HG03575 (cell line): ENCODE measurements at regions not wholly inside any gene's neighbourhood (a gene's known extent, or its start where the extent isn't known, plus 50 kb on each side); places are given as distances from the start of the nearest gene placed in this dataset.
"Not testable (repeated sequence)": the region's sequence is repeated elsewhere in the genome, so short reads cannot be mapped to it uniquely, and the experiment has no call there.

Source experiments
- ATAC-seq: cut with Tn5 transposase; IDR thresholded peaks from one replicate; pipeline ENCODE4 v1.9.1; 2021; ENCODE audit not compliant: unreplicated experiment, insufficient number of reproducible peaks, low FRiP score; ENCODE audit errors: extremely low read depth

GRCh38 chr3:159860269-159861116 is 128.1 kb upstream of the IL12A start:
- no peak for ATAC-seq

DNA sequence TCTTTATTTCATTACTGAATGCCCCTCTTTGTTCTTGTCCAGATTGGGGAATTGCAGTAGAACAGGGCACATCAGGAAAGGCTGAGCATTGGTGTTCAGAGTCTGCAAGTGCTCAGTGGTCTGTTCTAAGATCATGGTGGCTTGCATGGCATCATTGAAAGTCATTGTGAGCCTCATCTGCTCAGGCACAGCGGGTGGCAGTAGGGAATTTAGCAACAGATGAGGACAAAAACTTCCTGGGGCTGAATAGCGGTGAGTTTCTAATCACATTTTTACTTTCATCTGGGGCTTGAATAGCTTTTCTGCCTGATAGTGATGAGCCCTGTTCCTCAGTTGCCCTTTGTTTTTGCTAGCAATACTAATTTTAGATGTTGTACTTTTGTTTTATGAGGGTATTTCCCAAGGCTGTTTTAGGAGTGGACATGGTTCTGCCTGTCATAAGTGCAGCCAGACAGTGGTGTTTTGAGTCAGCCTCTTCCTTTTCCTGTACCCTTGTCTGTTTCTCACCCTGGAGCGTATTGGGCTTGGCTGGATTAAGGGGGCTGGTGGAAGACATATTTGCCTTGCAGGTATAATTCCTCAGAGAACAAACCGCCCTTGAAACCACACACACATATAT is 127.2 kb upstream of the IL12A start:
- peak; percentile 53 for ATAC-seq

DNA sequence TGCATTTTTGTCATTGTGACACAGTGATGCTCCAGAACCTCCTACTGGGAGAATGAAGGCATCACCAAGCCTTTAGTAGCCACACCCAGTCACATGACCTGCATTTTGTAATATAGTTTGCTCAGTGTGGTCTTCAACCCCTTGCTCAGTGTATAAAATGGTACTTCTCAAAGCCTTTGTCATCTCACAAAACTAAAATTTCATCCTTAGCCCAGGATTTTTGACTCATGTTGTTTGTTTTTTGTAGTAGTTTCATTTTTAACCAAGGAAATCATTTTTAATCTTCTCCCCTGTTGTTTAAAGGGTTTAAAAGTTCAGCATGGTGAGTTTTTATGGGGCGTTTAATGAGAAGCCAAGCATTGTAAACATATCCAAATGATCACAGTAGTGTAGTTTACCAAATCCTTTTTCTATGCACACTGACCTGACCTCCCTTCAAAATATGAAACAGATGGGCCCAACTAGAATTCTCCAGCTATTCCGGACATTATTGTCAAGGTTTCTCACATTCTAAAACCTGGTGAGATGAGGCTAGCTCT is 123.5 kb upstream of the IL12A start:
- no peak for ATAC-seq

- no peak for ATAC-seq
Observed at GRCh38 chr3:159866201-159866746, 122.4 kb upstream of the IL12A start.

DNA sequence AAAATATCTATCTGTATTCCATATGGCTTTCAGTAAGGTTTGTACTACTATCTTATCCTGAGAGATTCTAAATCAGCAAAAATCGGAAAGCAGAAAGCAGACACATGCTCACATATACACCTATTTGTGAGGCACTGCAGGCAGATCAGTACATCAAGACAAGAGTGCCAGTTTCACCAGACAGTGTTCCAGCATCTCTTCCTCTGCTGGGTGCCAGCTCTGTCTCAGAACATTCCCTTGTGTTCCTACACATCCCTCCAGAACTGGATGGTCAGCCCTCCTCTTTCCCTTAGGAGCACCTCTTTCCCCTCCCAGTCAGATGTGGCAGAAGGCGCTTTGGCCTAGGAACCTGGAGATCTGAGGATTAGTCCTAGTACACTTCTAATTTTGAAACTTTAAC is 121.3 kb upstream of the IL12A start:
- no peak for ATAC-seq

DNA sequence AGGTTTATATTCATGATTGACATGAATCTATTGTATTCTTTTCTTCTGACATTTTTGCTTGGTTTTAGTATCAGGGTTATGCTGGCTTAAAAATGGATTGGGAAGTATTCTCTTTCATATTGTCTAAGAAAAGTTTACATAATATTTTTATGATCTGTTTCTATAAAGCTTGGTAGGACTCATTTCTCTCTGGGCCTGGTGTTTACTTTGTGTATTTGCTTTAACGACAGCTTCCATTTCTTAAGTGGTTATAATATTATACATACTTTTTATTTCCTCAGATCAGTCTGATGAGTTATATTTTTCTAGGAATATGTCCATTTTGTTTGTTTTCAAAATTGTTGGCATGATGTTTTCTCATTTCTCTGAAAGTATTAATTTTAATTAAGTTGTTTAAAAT is 117.9 kb upstream of the IL12A start:
- no peak for ATAC-seq

DNA sequence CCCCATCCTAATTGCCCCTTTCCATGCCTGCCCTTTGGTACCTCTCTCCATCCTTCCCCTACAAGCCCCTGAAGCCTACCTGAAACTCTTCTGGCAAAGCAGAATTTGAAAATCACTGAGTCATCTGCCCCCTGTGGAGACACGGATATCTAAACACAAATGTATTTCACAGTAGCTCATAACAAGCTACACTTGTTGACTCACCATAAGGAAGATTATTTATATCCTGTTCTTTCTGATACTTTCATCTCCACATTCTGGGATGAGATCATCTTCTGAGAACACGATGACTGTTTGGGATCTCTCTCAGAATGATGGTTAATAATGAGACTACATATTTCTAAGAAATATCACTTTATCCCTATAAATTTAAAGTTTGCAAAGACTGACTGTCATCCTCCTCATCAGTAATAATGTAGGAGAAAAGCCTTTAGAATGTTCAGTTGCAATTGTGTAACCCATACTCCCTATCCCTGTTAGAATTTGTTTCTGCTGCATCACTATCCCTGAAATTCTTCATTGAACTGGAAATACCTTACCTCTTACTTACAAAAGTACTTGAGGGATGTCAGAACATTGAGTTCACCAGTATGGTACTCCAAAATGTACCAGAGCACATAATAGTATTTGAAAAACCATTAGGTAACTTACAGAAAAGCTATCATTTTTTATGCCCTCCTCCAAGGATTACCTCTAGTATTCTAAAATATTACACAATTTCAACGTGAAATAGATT is 116.1 kb upstream of the IL12A start:
- no peak for ATAC-seq

- ATAC-seq = no peak
Observed at GRCh38 chr3:159875116-159875515, 113.5 kb upstream of the IL12A start.

DNA sequence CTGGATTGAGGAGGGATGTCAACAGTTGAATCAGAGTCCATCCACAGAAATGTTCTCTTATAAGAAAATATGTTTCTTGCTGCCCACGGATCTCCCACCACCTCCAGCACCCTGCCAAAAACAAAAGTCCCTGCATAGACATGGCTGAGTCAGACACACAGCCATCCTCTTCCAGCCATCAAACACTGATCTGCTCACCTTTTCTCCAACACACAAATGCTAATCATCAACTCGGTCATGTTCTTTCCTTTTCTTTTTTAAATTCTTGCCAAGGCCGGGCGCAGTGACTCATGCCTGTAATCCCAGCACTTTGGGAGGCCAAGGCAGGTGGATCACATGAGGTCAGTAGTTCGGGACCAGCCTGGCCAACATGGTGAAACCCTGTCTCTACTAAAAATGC is 110.7 kb upstream of the IL12A start:
- no peak for ATAC-seq

DNA sequence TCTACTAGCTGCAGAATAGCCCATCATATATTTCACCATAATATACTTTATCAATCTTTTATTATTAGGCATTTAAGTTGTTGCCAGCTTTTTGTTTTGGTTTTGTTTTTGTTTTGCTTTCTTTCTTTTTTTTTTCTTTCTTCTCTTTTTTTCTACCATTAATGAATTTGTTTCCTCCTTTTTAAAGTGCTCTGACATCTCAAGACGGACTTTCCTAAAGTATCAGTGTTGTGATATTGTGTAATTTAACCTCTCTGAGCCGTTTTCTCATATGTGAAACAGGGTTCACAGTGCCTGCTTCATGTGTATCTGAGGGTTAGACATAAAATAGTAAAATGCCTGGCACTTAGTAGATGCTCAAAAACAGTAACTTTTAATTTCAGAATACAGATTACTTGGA is 109.5 kb upstream of the IL12A start:
- ATAC-seq = no peak

DNA sequence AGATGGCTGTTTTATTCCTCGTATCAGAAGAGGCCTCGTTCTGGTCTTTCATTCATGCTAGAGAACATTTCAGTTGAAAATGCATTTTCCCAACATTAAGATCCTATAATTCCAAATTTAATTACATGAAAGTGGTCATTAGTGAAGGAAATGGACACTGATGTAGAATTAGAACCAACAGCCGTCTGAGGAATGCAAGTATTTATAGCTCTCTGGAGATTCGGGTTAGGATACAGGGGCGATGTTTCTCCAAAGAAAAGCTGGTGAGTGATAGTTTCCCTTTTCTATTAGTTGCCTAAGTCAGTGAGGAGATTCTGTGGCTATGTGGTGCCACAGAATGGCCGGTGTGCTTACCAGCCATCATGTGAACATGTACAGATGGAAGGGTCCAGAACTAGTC is 109.0 kb upstream of the IL12A start:
- no peak for ATAC-seq

- ATAC-seq = no peak
Observed at GRCh38 chr3:159881208-159881607, 107.4 kb upstream of the IL12A start.

DNA sequence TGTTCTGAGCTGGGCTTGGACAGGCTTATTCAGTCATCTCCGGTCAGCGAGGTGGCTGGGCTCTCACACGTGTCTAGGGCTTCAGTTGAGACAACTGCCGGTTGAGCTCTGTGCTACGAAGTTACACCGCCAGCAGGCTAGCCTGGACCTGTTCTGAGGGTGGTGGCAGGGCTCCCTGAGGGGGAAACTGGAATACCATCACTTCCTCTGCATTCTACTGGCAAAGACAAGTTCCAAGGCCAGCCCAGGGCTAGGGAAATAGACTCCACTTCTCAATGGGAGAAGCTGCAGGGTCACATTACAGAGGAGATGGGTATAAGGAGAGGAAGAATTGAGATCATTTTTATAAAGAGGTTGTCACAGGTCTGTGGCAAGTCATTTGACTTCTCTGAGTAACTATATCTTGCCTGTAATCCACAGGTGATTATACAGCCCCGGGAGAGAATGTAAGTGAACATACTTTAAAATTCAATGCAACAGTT is 106.8 kb upstream of the IL12A start:
- no peak for ATAC-seq

DNA sequence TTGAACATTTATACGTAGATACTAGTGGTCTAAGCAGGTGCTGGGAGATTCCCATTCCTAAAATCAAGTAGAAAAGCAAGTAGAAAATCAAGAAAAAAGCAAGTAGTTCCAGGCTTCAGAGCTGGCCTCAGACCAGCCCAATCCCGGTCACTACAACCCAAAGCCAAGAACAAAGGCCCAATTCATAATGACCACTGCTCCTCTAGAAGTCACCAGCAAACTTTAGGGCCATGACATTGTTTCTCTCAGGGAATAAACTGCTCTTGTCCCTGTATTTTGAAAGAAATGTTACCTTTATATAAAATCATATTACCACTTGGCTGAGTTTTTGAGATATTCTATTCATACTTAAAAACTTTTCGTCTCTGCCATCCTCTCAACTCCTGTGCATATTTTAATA is 106.3 kb upstream of the IL12A start:
- ATAC-seq = no peak

- no peak for ATAC-seq
Observed at GRCh38 chr3:159882790-159883779, 105.5 kb upstream of the IL12A start.

DNA sequence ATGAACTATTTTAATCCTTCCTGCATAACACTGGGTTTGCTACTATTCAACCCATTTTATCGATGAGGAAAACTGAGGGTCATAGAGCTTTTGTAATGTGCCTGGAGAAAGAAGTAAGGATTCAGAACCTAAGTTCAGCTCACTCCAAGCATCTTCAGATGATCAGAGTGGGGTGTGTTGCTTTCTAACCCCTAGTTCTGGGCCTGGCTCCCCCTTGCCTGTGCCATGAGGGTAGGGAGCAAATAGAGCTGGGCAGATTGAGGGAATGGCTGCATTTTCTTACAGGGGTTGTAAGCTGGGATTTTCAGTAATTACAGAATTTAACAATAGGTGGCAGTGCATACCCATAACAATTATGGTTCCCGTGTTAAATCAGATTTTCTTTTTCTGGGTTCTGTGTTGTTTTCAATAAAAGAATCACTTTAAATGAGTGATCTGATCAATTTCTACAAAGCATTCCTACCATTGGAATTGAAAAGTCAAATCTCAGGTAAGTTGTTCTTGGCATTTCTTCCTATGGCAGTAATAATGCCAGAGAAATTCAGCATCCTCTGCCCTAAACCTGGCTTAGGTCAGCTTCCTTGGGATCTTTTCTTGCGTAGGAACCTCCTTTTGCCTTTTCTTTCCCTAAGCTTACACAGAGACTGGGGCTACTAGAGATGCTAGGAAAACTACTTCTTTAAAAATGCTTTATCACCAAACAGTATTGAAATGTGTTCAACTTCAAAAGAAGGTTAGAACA is 103.8 kb upstream of the IL12A start:
- ATAC-seq = no peak

DNA sequence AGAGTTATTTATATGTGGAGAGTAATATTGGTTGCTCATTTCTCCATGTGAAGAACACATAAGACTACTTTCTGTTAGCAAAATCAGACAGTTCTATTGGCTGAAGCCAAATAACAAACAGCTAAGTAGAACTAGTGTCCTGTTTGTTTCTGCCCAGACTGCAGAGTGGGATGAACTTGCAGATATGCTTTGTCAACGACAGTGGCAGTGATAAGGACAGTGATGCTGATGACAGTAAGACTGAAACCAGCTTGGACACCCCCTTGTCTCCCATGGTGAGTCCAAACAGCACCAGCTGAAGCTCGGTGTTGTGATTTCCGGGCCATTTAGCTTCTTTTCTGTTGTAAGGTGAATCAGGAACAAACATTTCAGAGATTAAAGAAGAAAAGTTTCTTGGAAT is 102.6 kb upstream of the IL12A start:
- ATAC-seq = no peak

DNA sequence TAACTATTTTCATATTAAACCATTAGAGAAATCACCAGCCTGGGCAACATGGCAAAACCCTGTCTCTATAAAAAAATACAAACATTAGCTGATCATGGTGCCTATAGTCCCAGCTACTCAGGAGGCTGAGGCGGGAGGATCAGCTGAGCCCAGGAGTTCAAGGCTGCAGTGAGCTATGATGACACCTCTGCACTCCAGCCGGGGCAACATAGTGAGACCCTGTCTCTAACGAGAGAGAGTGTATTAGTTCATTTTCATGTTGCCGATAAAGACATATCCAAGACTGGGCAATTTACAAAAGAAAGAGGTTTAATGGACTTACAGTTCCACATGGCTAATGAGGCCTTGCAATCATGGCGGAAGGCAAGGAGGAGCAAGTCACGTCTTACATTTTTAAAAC is 102.1 kb upstream of the IL12A start:
- not testable (repeated sequence) for ATAC-seq
